ENCODE measurements at regions not wholly inside any gene's neighbourhood (a gene's known extent, or its start where the extent isn't known, plus 50 kb on each side); places are given as distances from the start of the nearest gene placed in this dataset.

DNA sequence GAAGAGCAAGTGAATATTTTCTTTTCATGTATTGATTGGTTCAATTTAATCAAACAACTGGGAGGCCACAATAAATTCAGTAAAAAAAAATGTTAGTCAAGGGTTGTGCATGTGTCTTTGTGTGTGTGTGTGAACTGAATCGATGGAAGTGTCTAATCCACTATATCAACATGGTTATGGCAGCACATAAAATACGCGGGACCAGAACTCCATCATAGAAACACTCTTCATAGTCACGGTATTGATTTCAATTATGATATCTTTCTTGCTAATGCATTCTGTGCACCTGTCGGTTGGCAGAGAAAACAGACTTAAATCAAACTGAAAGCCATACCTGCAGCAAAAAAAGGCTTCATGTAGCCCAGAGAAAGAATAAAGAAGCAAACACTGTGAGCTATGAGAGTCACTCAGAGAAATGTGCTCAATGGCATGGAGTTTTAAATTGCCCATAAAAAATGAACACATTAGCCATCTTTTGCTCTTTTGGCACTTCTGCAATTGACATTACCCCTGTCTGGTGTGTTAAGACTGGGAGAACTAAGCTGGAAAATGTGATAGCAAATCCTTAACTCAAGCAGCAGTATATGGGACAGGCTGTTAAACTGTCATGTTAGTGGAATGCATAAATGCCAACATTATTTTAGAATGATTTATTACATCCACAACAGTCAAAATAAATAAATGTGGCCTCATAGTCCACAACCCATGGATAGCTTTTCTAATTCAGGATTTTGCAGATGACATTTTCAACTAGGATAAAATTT, 642.4 kb upstream of the C9orf72 start:
- no peak for DNase-seq

DNA sequence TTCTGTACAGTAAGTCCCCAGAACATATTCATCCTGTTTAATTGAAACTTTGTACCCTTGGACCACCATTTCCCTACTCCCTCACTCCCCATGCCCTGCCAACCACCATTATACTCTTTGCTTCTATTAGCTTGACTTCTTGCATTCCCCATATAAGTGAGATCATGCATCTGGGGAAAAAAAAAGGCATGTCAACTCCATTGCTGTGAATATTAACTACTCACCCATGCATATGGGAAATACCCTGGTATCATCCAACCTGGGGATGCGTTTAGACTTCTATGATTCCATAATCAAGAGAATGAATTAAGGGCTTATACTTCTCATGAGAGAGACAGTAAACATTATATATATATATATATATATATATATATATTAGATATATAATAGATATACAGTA, 659.4 kb upstream of the C9orf72 start:
- DNase-seq: no peak

DNA sequence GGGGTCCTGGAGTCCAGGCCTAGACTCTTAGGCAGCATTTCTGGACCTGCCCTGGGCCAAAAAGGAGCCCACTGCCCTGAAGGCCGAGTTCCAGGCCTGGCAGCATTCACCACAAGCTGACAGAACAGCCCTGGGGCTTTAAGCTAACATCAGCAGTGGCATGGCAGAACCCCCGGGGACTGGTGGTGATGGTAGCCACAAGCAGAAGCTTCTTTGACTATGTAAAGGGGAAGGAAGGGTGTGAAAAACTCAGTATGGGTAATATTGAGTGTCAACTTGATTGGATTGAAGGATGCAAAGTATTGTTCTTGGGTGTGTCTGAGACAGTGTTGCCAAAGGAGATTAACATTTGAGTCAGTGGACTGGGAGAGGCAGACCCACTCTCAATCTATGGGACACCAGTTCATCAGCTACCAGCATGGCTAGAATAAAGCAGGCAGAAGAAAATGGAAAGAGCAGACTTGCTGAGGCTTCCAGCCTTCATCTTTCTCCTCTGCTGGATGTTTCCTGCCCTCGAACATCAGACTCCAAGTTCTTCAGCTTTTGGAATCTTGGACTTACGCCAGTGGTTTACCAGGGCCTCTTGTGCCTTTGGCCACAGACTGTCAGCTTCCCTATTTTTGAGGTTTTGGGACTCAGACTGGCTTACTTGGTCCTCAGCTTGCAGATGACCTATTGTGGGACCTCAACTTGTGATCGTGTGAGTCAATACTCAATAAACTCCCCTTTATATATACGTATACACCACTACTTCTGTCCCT, 661.0 kb upstream of the C9orf72 start:
- no peak for DNase-seq

- no peak for DNase-seq
These were observed 661.6 kb upstream of the C9orf72 start for GRCh38 chr9:28234894-28235277.

DNA sequence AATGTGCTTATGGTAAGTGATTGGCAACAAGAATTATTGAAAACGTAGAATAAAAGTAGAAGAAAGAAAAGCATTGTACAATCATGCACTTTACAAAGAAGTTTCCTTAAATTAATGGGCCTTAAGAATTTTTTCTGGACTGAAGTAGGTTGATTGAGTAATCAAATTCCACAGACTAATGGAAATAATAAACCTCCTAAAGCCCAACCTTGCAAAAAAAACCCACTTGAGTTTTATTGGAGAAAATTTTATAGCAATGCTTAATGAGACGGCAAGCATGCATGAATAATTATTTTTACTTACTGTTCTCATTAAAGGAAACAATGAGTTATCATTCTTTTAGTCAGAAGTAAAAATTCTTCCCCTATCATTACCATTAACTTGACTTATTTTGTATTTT, 676.1 kb upstream of the C9orf72 start:
- DNase-seq: no peak

DNA sequence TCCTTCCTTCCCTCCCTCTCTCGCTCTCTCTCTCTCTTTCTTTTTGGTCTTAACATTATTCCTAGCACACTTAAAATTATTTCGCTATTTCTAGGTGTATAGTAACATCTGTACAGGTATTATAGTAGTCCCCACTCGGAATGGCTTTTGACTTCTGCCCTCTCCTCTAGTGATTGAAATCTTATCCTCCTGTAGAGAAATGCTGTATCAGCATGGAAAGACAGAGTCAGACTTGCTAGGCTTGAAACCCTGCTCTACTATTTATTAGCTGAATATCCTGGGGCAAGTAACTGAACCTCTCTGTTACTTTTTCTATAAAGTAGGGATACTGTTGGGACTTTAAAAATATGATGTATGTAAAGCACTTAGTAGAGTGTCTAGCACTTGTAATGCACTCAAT, 681.9 kb upstream of the C9orf72 start:
- DNase-seq: no peak

DNA sequence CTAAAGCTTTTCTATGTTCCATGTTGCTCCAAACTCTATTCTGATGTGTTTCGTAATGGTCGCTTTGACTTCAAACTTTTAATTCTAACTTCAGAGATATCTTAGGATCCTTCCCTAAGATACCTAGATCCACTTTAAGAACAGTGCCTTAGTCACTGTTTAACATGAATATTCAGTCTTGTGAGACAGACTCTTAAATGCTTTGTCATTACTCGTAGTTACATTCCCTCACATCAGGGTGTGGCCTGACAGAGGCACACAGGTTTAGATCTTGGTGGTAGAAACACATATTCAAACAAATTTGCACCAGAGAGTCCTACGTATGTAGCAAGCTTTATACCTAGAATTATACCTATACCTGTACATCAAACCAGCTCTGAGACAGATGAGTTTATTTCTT, 687.0 kb upstream of the C9orf72 start:
- no peak for DNase-seq

- no peak for DNase-seq
These were observed 691.1 kb upstream of the C9orf72 start for GRCh38 chr9:28264368-28264767.

GRCh38 chr9:28267351-28267750, 694.1 kb upstream of the C9orf72 start:
- no peak for DNase-seq

GRCh38 chr9:28270156-28270555, 696.9 kb upstream of the C9orf72 start:
- no peak for DNase-seq

GRCh38 chr9:28272127-28272526, 698.8 kb upstream of the C9orf72 start:
- no peak for DNase-seq

- no peak for DNase-seq
These were observed 714.2 kb upstream of the C9orf72 start for GRCh38 chr9:28287455-28287854.

DNA sequence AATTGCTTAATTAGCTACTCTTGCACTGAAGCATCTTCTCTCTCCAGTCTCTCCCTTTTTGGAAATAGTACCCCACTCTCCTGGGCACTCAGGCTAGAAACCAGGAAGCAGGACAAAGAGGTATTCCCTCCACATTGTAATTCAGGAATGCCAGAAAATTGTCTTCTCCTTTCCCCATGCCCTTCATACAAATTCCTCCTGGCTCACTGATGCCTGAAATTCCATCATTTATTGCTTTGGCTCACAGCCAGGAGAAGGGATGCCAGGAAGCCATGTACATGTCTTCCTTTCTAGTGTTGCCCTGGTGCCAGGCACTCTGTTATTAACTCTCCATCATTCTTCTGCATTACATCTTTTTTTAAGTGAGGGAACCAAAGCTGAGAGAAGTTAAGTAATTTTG, 716.5 kb upstream of the C9orf72 start:
- no peak for DNase-seq

DNA sequence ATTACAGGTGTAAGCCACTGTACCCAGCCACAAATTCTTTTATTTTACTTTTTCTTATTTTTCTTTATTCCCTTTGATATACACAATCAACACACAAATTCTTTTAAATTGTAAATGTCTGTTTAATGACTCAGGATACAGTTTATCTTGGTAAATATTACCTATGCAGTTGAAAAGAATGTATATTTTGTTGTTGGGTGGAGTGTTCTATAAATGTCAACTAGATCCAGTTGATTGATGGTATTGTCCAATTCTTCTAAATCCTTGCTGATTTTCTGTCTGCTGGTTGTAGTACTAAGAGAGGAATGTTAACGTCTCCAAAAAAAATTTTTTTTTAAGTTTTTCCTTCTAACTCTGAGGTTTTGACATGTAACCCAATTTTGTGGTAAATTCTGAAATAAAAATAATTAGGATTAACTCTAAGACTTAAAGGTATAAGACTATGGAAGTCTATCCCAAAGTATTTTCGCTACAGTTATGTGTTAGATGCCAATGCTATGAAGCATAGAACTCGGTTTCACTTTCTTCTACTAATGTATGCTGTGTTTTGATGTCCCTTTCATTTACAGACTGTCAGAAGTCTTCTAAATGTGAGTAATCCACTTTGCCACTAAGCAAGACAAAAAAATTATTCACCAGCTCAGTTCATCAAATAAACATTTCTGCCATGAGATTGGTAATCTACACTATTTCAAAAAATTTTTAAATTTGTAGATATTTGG, 720.2 kb upstream of the C9orf72 start:
- DNase-seq: no peak

GRCh38 chr9:28301281-28301680, 728.0 kb upstream of the C9orf72 start:
- no peak for DNase-seq

DNA sequence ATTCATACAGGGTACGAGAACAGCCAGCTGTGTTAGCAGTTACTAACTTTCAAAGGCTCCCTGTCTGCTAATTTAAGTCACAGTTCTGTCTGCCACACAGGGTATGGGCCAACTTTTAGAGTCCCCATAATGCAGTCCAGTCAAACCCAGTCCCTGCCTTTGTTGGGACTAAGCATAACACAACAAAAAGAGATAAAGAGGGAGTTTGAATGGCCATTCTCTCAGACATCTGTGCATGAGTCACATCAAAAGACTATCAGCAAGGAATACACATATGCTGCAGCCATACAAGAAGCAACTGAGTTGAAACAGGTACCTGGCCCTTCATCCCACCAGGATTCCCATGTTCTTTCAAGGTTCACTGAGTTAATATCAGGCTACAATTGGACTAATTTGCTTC, 744.5 kb upstream of the C9orf72 start:
- no peak for DNase-seq

DNA sequence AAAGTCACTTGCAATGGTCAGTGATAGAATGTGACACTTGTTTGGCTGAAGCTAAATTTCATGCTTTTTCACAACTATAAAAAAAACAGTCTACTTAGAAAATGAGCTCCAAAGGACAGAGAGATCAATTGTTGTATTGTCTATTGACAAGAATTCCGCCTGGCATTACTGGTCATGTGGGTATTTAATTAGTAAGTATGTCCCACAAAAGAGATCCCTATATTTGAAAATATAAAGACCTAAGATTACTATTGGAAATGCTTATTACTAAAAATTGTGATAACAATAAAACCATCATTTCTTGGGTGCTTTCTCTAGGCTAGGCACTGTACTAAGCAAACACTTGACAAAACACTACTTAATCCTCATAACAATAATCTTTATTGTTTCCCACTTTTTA, 745.2 kb upstream of the C9orf72 start:
- DNase-seq: no peak

DNA sequence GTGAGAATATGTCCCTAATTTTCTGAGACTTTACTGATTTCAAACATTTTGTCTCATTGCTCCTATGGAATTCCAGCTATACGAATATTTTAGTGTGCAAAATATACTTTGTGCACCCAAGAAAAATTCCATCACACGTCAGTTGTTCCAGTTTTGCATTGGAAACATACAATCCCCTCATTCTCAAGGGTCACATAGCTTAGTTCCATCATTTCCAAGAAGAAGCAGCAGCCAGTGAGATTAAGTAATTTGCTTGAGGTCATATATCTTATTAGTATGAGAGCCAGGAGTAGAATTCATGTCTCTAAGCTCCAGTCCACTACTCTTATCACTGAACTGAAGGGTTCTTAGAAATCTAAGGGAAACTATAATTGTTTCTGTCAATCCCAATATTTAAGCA, 746.7 kb upstream of the C9orf72 start:
- no peak for DNase-seq

DNA sequence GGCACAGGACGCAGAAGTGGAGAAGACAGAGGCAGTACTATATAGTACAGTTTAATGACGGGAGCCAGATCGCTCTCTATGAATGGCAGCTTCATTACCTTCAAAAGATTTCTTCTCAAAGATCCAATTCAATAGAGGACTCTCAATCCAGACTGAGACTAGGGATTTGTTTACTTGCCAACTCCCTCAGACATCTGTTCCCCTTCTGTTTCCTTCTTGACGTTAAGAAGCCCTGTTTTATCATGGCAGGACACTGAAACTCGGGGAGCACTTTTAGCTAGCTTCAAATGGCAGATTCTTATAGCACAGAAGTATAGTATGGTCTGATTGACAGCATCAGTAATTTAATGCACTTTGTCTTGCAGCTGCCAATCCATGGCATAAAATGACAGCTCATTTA, 747.3 kb upstream of the C9orf72 start:
- no peak for DNase-seq

GRCh38 chr9:28329323-28329722, 756.0 kb upstream of the C9orf72 start:
- no peak for DNase-seq

GRCh38 chr9:28332648-28333047, 759.4 kb upstream of the C9orf72 start:
- DNase-seq: no peak

- DNase-seq: no peak
These were observed 768.6 kb upstream of the C9orf72 start for GRCh38 chr9:28341913-28342312.

DNA sequence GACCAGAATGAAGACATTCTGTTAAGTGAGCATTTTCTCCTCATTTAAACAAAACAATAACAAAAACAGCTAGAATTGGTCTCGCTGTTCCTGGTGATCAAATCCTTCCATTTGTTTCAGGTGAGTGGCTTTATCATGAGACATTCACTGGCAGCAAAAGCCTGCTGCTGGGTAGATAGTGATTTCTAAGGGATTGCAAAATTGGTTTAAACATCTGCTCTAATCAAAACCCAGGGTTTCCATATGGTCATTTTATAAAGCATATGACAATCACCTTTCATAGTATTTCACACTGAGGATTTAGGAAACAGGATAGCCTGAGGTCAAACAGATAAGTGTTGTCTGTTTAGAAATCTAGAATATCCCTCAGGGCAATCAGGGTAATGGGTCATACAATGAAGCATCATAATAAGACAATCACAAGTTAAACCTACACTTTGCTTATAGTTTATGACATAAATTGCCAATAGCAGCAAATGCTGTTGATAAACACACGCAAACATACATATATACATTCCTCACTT, 769.6 kb upstream of the C9orf72 start:
- DNase-seq: no peak

DNA sequence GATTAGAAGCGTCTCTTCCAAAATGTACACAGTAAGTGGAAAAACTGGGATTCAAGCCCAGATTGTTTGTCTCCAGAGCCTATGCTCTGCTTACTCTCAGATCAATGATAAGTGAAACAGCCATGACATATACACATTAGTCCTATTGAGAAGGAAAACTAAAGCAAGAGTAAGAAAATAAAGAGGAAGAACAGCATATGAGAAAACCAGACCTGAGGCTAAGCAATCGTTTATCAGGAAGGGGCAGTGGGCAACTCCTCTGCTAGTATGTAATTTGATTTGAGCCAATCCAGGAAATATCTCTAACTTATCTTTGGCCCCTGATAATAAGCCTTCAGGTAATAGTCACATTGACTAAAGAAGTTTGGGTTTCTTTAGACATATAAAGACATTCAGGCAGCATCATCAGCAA, 789.9 kb upstream of the C9orf72 start:
- DNase-seq: no peak
